ENCODE measurements at regions not wholly inside any gene's neighbourhood (a gene's known extent, or its start where the extent isn't known, plus 50 kb on each side); places are given as distances from the start of the nearest gene placed in this dataset.

DNA sequence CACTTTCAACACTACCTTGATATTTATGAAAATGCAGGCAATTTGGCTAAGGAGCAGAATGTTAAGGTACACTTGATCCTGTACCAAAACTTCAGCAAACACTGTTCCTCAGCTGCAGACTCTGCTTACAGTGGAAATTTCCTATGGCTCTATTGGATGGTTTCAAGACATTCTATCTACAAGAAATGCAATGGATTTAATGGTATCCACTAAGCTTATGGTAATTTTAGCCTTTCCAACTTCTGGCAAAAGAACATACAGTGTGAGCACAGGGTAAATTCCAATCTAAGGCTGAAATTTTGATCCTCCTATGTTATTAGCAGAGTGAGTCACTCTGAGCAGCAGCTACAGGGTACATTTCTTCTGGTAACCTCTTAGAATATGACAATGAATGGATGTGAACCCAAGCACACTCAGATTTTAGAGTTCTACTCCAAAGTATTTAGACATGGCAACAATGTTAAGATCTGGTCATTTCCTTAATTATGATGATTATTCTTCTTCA lies 361.8 kb upstream of the PIK3C3 start:
- no peaks in the 10 kb centered on the region for H3K9me3 ChIP-seq (ENCODE audit: control insufficient read depth in 4 of 4, low read length in 3 of 4)
- no peaks in the 10 kb centered on the region for H3K36me3 ChIP-seq (ENCODE audit: control insufficient read depth in 4 of 4, insufficient read depth in 3 of 4, low read depth in 1 of 4, low read length in 3 of 4)
- H3K27ac ChIP-seq (ENCODE audit: low read depth in 1 of 2, low read length in 2 of 2) = no peak overlapping the region
- no peak overlapping the region for H3K9ac ChIP-seq (ENCODE audit: low read depth in 1 of 2, low read length in 2 of 2)
- TF ChIP-seq, protein P1, sequence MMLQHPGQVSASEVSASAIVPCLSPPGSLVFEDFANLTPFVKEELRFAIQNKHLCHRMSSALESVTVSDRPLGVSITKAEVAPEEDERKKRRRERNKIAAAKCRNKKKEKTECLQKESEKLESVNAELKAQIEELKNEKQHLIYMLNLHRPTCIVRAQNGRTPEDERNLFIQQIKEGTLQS (IDR thresholded peaks at IDR 0.05) = no peak
- TF ChIP-seq, protein P2, sequence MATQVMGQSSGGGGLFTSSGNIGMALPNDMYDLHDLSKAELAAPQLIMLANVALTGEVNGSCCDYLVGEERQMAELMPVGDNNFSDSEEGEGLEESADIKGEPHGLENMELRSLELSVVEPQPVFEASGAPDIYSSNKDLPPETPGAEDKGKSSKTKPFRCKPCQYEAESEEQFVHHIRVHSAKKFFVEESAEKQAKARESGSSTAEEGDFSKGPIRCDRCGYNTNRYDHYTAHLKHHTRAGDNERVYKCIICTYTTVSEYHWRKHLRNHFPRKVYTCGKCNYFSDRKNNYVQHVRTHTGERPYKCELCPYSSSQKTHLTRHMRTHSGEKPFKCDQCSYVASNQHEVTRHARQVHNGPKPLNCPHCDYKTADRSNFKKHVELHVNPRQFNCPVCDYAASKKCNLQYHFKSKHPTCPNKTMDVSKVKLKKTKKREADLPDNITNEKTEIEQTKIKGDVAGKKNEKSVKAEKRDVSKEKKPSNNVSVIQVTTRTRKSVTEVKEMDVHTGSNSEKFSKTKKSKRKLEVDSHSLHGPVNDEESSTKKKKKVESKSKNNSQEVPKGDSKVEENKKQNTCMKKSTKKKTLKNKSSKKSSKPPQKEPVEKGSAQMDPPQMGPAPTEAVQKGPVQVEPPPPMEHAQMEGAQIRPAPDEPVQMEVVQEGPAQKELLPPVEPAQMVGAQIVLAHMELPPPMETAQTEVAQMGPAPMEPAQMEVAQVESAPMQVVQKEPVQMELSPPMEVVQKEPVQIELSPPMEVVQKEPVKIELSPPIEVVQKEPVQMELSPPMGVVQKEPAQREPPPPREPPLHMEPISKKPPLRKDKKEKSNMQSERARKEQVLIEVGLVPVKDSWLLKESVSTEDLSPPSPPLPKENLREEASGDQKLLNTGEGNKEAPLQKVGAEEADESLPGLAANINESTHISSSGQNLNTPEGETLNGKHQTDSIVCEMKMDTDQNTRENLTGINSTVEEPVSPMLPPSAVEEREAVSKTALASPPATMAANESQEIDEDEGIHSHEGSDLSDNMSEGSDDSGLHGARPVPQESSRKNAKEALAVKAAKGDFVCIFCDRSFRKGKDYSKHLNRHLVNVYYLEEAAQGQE (IDR thresholded peaks at IDR 0.05) = no peak
- TF ChIP-seq, protein P3, sequence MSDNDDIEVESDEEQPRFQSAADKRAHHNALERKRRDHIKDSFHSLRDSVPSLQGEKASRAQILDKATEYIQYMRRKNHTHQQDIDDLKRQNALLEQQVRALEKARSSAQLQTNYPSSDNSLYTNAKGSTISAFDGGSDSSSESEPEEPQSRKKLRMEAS (IDR thresholded peaks at IDR 0.05) = no peak
- TF ChIP-seq RAD21 (IDR thresholded peaks at IDR 0.05) = no peak
- TF ChIP-seq JUND (IDR thresholded peaks at IDR 0.05) = no peak
- no peak for TF ChIP-seq NR2F2 (IDR thresholded peaks at IDR 0.05)
- TF ChIP-seq, protein P4, sequence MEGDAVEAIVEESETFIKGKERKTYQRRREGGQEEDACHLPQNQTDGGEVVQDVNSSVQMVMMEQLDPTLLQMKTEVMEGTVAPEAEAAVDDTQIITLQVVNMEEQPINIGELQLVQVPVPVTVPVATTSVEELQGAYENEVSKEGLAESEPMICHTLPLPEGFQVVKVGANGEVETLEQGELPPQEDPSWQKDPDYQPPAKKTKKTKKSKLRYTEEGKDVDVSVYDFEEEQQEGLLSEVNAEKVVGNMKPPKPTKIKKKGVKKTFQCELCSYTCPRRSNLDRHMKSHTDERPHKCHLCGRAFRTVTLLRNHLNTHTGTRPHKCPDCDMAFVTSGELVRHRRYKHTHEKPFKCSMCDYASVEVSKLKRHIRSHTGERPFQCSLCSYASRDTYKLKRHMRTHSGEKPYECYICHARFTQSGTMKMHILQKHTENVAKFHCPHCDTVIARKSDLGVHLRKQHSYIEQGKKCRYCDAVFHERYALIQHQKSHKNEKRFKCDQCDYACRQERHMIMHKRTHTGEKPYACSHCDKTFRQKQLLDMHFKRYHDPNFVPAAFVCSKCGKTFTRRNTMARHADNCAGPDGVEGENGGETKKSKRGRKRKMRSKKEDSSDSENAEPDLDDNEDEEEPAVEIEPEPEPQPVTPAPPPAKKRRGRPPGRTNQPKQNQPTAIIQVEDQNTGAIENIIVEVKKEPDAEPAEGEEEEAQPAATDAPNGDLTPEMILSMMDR (IDR thresholded peaks at IDR 0.05; ENCODE audit: low read depth, low read length, missing input control) = no peak
- no peak for TF ChIP-seq YY1 (IDR thresholded peaks at IDR 0.05)
- no peak for TF ChIP-seq GABPA (IDR thresholded peaks at IDR 0.05 in 1 of 2, conservative IDR thresholded peaks at IDR 0.05 in 1 of 2)
- no peak for TF ChIP-seq SP1 (IDR thresholded peaks at IDR 0.05)
- TF ChIP-seq HNF4G (IDR thresholded peaks at IDR 0.05) = no peak
- TF ChIP-seq TAF1 (conservative IDR thresholded peaks at IDR 0.05) = no peak
- no peak for TF ChIP-seq HNF4A (conservative IDR thresholded peaks at IDR 0.05)
- no peak for TF ChIP-seq FOXA2 (IDR thresholded peaks at IDR 0.05)
- TF ChIP-seq FOXA1 (IDR thresholded peaks at IDR 0.05) = no peak
- TF ChIP-seq EGR1 (IDR thresholded peaks at IDR 0.05; ENCODE audit: low read depth in 2 of 2) = no peak
- no peak for TF ChIP-seq RXRA (IDR thresholded peaks at IDR 0.05)
- TF ChIP-seq, protein P5, sequence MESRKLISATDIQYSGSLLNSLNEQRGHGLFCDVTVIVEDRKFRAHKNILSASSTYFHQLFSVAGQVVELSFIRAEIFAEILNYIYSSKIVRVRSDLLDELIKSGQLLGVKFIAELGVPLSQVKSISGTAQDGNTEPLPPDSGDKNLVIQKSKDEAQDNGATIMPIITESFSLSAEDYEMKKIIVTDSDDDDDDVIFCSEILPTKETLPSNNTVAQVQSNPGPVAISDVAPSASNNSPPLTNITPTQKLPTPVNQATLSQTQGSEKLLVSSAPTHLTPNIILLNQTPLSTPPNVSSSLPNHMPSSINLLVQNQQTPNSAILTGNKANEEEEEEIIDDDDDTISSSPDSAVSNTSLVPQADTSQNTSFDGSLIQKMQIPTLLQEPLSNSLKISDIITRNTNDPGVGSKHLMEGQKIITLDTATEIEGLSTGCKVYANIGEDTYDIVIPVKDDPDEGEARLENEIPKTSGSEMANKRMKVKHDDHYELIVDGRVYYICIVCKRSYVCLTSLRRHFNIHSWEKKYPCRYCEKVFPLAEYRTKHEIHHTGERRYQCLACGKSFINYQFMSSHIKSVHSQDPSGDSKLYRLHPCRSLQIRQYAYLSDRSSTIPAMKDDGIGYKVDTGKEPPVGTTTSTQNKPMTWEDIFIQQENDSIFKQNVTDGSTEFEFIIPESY (IDR thresholded peaks at IDR 0.05) = no peak
- no peak for DNase-seq (ENCODE audit: low spot score)
- no peaks in the 10 kb centered on the region for H3K27me3 ChIP-seq (ENCODE audit: control insufficient read depth in 4 of 4, insufficient read depth in 4 of 4, low read length in 3 of 4)
- no peaks in the 10 kb centered on the region for H3K4me1 ChIP-seq (ENCODE audit: control insufficient read depth in 4 of 4, insufficient read depth in 4 of 4, low read length in 3 of 4)
- no peak overlapping the region for H3K4me3 ChIP-seq (ENCODE audit: low read depth in 1 of 3, low read length in 3 of 3)

Measured in liver (tissue), 7 donors.